ENCODE measurements at regions not wholly inside any gene's neighbourhood (a gene's known extent, or its start where the extent isn't known, plus 50 kb on each side); places are given as distances from the start of the nearest gene placed in this dataset.

GRCh38 chr4:79634111-79634510 is 226.1 kb upstream of the GK2 start:
- Histone ChIP-seq H4K20me1 (ENCODE audit: insufficient read depth) (no peaks in the 10 kb centered on the region), H3K9ac (no peak overlapping the region), H3K27me3 (ENCODE audit: insufficient read depth) (no peaks in the 10 kb centered on the region), H3K9me2 (no peaks in the 10 kb centered on the region), H3K4me2 (no peak overlapping the region), H3K36me3 (replicated peaks in 1 of 2; ENCODE audit: control insufficient read depth in 1 of 2, insufficient read depth in 2 of 2, low read length in 1 of 2) (no peaks in the 10 kb centered on the region), H3K27ac (ENCODE audit: low read depth in 2 of 2, low read length in 1 of 2) (no peak overlapping the region), H3K4me1 (ENCODE audit: control insufficient read depth in 1 of 2, insufficient read depth in 2 of 2, low read depth in 1 of 2, low read length in 1 of 2) (no peaks in the 10 kb centered on the region; a peak in 1 of 4 replicates), H2AFZ (ENCODE audit: low read depth) (no peak overlapping the region), H3K4me3 (ENCODE audit: low read depth in 2 of 2, low read length in 1 of 2) (no peak overlapping the region), H3F3A (replicated peaks; ENCODE audit: insufficient read depth) (no peaks in the 10 kb centered on the region), H3K79me2 (ENCODE audit: insufficient read depth) (no peaks in the 10 kb centered on the region), H3K9me3 (no peaks in the 10 kb centered on the region)
- no peak for DNase-seq
- TF ChIP-seq FOXM1 (IDR thresholded peaks at IDR 0.05; ENCODE audit: low read depth) = no peak
- TF ChIP-seq EP300 (IDR thresholded peaks at IDR 0.05; ENCODE audit: borderline replicate concordance in 1 of 2, low read depth in 1 of 2, low read length in 1 of 2) = no peak
- TF ChIP-seq CHD2 (IDR thresholded peaks at IDR 0.05; ENCODE audit: low read length, partially characterized antibody) = no peak
- no peak for TF ChIP-seq ZBTB33 (IDR thresholded peaks at IDR 0.05; ENCODE audit: borderline replicate concordance, low read depth)
- TF ChIP-seq REST (IDR thresholded peaks at IDR 0.05; ENCODE audit: low read depth, low read length) = no peak
- no peak for TF ChIP-seq TAF1 (IDR thresholded peaks at IDR 0.05; ENCODE audit: borderline replicate concordance, low read depth, low read length)
- TF ChIP-seq MAX (IDR thresholded peaks at IDR 0.05; ENCODE audit: low read depth) = no peak
- TF ChIP-seq RXRA (IDR thresholded peaks at IDR 0.05; ENCODE audit: borderline replicate concordance, low read depth) = no peak
- TF ChIP-seq TCF12 (IDR thresholded peaks at IDR 0.05) = no peak
- TF ChIP-seq RFX5 (IDR thresholded peaks at IDR 0.05; ENCODE audit: low read length) = no peak
- ChIA-PET CTCF (interaction anchor here (1.0 kb wide), 1 partner anchor 10 kb away, joined by 3 read pairs; no protein-coding TSS in a partner anchor), POLR2A (no interaction called here)
- 72% methylated on average over 9 of the region's 9 CpGs for WGBS (ENCODE audit: low lambda C conversion rate)

- no peak overlapping the region for H3K27ac ChIP-seq (ENCODE audit: low read depth in 2 of 2, low read length in 1 of 2)
- no peaks in the 10 kb centered on the region for H4K20me1 ChIP-seq (ENCODE audit: insufficient read depth)
- H3K4me1 ChIP-seq (ENCODE audit: control insufficient read depth in 1 of 2, insufficient read depth in 2 of 2, low read depth in 1 of 2, low read length in 1 of 2) = no peaks in the 10 kb centered on the region; a peak in 1 of 4 replicates
- no peak overlapping the region for H3K9ac ChIP-seq
- no peak overlapping the region for H3K4me2 ChIP-seq
- no peak for DNase-seq
- no peaks in the 10 kb centered on the region for H3K36me3 ChIP-seq (replicated peaks in 1 of 2; ENCODE audit: control insufficient read depth in 1 of 2, insufficient read depth in 2 of 2, low read length in 1 of 2)
- no peak overlapping the region for H3K4me3 ChIP-seq (ENCODE audit: low read depth in 2 of 2, low read length in 1 of 2)
- ChIA-PET POLR2A (no interaction called here), CTCF (interaction anchor here (1.2 kb wide), 1 partner anchor 590 kb away, joined by 3 read pairs; no protein-coding TSS in a partner anchor)
- no peaks in the 10 kb centered on the region for H3K9me3 ChIP-seq
- H2AFZ ChIP-seq (ENCODE audit: low read depth) = no peak overlapping the region
- no peaks in the 10 kb centered on the region for H3K9me2 ChIP-seq
- H3K27me3 ChIP-seq (ENCODE audit: insufficient read depth) = no peaks in the 10 kb centered on the region
- 81% methylated on average over 3 of the region's 3 CpGs for WGBS (ENCODE audit: low lambda C conversion rate)
- no peaks in the 10 kb centered on the region for H3F3A ChIP-seq (replicated peaks; ENCODE audit: insufficient read depth)
- H3K79me2 ChIP-seq (ENCODE audit: insufficient read depth) = no peaks in the 10 kb centered on the region
- TF ChIP-seq FOXM1 (IDR thresholded peaks at IDR 0.05; ENCODE audit: low read depth) = no peak
- no peak for TF ChIP-seq RCOR1 (IDR thresholded peaks at IDR 0.05; ENCODE audit: low read length)
- TF ChIP-seq FOSL2 (IDR thresholded peaks at IDR 0.05; ENCODE audit: borderline replicate concordance, low read depth) = no peak
- no peak for TF ChIP-seq SMC3 (IDR thresholded peaks at IDR 0.05; ENCODE audit: low read depth, low read length)
- no peak for TF ChIP-seq JUND (IDR thresholded peaks at IDR 0.05)
- TF ChIP-seq NRF1 (IDR thresholded peaks at IDR 0.05; ENCODE audit: low read depth, low read length) = no peak
- no peak for TF ChIP-seq MEF2A (IDR thresholded peaks at IDR 0.05; ENCODE audit: borderline replicate concordance, low read depth)
- no peak for TF ChIP-seq GABPA (IDR thresholded peaks at IDR 0.05; ENCODE audit: low read depth)
- TF ChIP-seq RXRA (IDR thresholded peaks at IDR 0.05; ENCODE audit: borderline replicate concordance, low read depth) = no peak
- no peak for TF ChIP-seq FOXJ3 (CRISPR knock-in tag; IDR thresholded peaks at IDR 0.05)
- TF ChIP-seq SIN3A (IDR thresholded peaks at IDR 0.05; ENCODE audit: borderline replicate concordance, low read depth, low read length) = no peak
- TF ChIP-seq EZH2phosphoT487 (IDR thresholded peaks at IDR 0.05; ENCODE audit: borderline replicate concordance, low read depth) = no peak
- TF ChIP-seq USF1 (IDR thresholded peaks at IDR 0.05; ENCODE audit: borderline replicate concordance, low read depth) = no peak
- TF ChIP-seq GATA2 (CRISPR knock-in tag; IDR thresholded peaks at IDR 0.05) = no peak
Observed at GRCh38 chr4:79632114-79632513, 224.1 kb upstream of the GK2 start.

Measured in SK-N-SH (cell line).